Erythroblast (primary cell): ENCODE measurements at regions not wholly inside any gene's neighbourhood (a gene's known extent, or its start where the extent isn't known, plus 50 kb on each side); places are given as distances from the start of the nearest gene placed in this dataset.

Experiments
- GATA1 ChIP-seq: IDR thresholded peaks from 2 replicates; pipeline ENCODE4 v1.6.1; 2011; ENCODE audit warnings: low read depth, mild to moderate bottlenecking, control low read depth, low read length, moderate library complexity
- POLR2A ChIP-seq: IDR thresholded peaks from 2 replicates; pipeline ENCODE4 v1.6.1; 2011; ENCODE audit warnings: mild to moderate bottlenecking, low read length

- no peak for TF ChIP-seq POLR2A
- TF ChIP-seq GATA1: no peak
These were observed 58.1 kb upstream of the MAST4 start for GRCh38 chr5:66538126-66538525.
